ENCODE measurements at regions not wholly inside any gene's neighbourhood (a gene's known extent, or its start where the extent isn't known, plus 50 kb on each side); places are given as distances from the start of the nearest gene placed in this dataset.
"Not testable (repeated sequence)": the region's sequence is repeated elsewhere in the genome, so short reads cannot be mapped to it uniquely, and the experiment has no call there.

- peak; percentile 91 for DNase-seq
Measured at GRCh38 chr2:188787658-188788240, 186.4 kb upstream of the COL3A1 start.

- peak; percentile 90 for DNase-seq
Measured at GRCh38 chr2:188788621-188789020, 185.6 kb upstream of the COL3A1 start.

GRCh38 chr2:188789951-188790350 lies 184.2 kb upstream of the COL3A1 start:
- no peak for DNase-seq

- not testable (repeated sequence) for DNase-seq
Measured at GRCh38 chr2:188794453-188794852, 179.7 kb upstream of the COL3A1 start.

- DNase-seq, result no peak
Measured at GRCh38 chr2:188795762-188796161, 178.4 kb upstream of the COL3A1 start.

GRCh38 chr2:188797371-188797770 lies 176.8 kb upstream of the COL3A1 start:
- no peak for DNase-seq

GRCh38 chr2:188798159-188798558 lies 176.0 kb upstream of the COL3A1 start:
- peak; percentile 99 for DNase-seq

- no peak for DNase-seq
Measured at GRCh38 chr2:188805219-188805618, 169.0 kb upstream of the COL3A1 start.

GRCh38 chr2:188808947-188809355 lies 165.2 kb upstream of the COL3A1 start:
- DNase-seq, result no peak

- peak; percentile 89 for DNase-seq
Measured at GRCh38 chr2:188810586-188810985, 163.6 kb upstream of the COL3A1 start.

GRCh38 chr2:188811522-188811921 lies 162.7 kb upstream of the COL3A1 start:
- no peak for DNase-seq

- no peak for DNase-seq
Measured at GRCh38 chr2:188813315-188813714, 160.9 kb upstream of the COL3A1 start.

- DNase-seq, result no peak
Measured at GRCh38 chr2:188813857-188814256, 160.3 kb upstream of the COL3A1 start.

GRCh38 chr2:188819011-188819410 lies 155.2 kb upstream of the COL3A1 start:
- no peak for DNase-seq

GRCh38 chr2:188819792-188820191 lies 154.4 kb upstream of the COL3A1 start:
- no peak for DNase-seq

GRCh38 chr2:188820576-188820975 lies 153.6 kb upstream of the COL3A1 start:
- DNase-seq, result no peak

- DNase-seq, result no peak
Measured at GRCh38 chr2:188824125-188824524, 150.0 kb upstream of the COL3A1 start.

- DNase-seq, result no peak
Measured at GRCh38 chr2:188833331-188833730, 140.8 kb upstream of the COL3A1 start.

GRCh38 chr2:188833799-188834198 lies 140.4 kb upstream of the COL3A1 start:
- no peak for DNase-seq

GRCh38 chr2:188835006-188835405 lies 139.2 kb upstream of the COL3A1 start:
- DNase-seq, result no peak

GRCh38 chr2:188835821-188836220 lies 138.4 kb upstream of the COL3A1 start:
- no peak for DNase-seq

- no peak for DNase-seq
Measured at GRCh38 chr2:188845692-188846091, 128.5 kb upstream of the COL3A1 start.

GRCh38 chr2:188848887-188849435 lies 125.2 kb upstream of the COL3A1 start:
- no peak for DNase-seq

GRCh38 chr2:188850786-188851185 lies 123.4 kb upstream of the COL3A1 start:
- DNase-seq, result no peak

GRCh38 chr2:188851311-188851710 lies 122.9 kb upstream of the COL3A1 start:
- DNase-seq, result no peak
